Neural progenitor cell (in vitro differentiated cells): ENCODE measurements at regions not wholly inside any gene's neighbourhood (a gene's known extent, or its start where the extent isn't known, plus 50 kb on each side); places are given as distances from the start of the nearest gene placed in this dataset.

Source experiments
- EZH2 ChIP-seq: fragments of 200-600 bp; sonication (generic); IDR thresholded peaks from 2 replicates; pipeline ENCODE4 v1.6.1; 2017; ENCODE audit warnings: antibody characterized with exemption, mild to moderate bottlenecking, moderate library complexity
- TF ChIP-seq, protein P1 (sequence below): fragments of 200-600 bp; sonication (generic); IDR thresholded peaks from 2 replicates; pipeline ENCODE4 v1.5.1; 2017; ENCODE audit warnings: antibody characterized with exemption, mild to moderate bottlenecking

DNA sequence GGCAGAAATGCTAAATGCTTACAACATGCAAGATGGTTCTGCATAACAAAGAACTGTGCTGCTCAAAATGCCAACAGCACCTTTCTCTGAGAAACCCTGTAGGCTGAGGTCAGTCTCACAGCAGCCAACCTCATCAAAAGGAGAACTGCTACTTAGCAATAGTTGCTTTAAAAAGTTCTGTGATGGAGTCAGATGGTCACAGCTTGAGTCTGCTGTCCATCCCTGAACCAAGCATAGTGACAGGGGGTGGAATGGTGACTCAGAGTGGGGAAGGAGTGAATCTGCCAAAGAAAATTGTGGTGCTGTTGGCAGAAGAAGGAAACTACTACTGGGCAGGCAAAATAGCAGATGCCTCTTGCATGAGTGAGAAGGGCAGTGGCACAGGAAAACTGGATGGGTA, 106.0 kb upstream of the FAM78B start:
- TF ChIP-seq EZH2 = no peak
- TF ChIP-seq, protein P1, sequence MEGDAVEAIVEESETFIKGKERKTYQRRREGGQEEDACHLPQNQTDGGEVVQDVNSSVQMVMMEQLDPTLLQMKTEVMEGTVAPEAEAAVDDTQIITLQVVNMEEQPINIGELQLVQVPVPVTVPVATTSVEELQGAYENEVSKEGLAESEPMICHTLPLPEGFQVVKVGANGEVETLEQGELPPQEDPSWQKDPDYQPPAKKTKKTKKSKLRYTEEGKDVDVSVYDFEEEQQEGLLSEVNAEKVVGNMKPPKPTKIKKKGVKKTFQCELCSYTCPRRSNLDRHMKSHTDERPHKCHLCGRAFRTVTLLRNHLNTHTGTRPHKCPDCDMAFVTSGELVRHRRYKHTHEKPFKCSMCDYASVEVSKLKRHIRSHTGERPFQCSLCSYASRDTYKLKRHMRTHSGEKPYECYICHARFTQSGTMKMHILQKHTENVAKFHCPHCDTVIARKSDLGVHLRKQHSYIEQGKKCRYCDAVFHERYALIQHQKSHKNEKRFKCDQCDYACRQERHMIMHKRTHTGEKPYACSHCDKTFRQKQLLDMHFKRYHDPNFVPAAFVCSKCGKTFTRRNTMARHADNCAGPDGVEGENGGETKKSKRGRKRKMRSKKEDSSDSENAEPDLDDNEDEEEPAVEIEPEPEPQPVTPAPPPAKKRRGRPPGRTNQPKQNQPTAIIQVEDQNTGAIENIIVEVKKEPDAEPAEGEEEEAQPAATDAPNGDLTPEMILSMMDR = no peak
